Panc1 (cell line): ENCODE measurements at regions not wholly inside any gene's neighbourhood (a gene's known extent, or its start where the extent isn't known, plus 50 kb on each side); places are given as distances from the start of the nearest gene placed in this dataset.

Source experiments
- ATAC-seq: fragments of 200-7000 bp; cut with Tn5 transposase; 2 replicates; pipeline ENCODE4 v1.9.1; 2020; ENCODE audit warnings: mild to moderate bottlenecking, moderate library complexity
- BruUV-seq: library from RNA; stranded (reverse); fragments of 400-500 nt; replicated peaks from 2 replicates; lab custom pipeline; 2021; lab: Mats Ljungman, UMichigan
- CTCF ChIA-PET: fragments of 300-600 bp; sonication (Branson Sonifier 250); formaldehyde crosslinking; loops from one replicate; lab custom pipeline; 2022; ENCODE audit warnings: antibody characterized with exemption; lab: Charles Lee
- POLR2A ChIA-PET: fragments of 300-600 bp; sonication (Branson Sonifier 250); formaldehyde crosslinking; loops from one replicate; lab custom pipeline; 2022; ENCODE audit warnings: antibody characterized with exemption; lab: Charles Lee
- DNase-seq: peaks from one replicate; pipeline ENCODE4 v3.0.0-alpha.2; 2010; ENCODE audit warnings: low read depth, low spot score
- H3K27ac ChIP-seq: 2 replicates; pipeline ENCODE4 v1.5.1; 2011; ENCODE audit warnings: mild to moderate bottlenecking, low read length, inconsistent platforms
- H3K27me3 ChIP-seq: fragments of 200-500 bp; sonication (Bioruptor generic); 2 replicates; pipeline ENCODE4 v1.6.0; 2014; ENCODE audit warnings: low read length, inconsistent platforms; ENCODE audit not compliant: control insufficient read depth, insufficient read depth
- H3K36me3 ChIP-seq: fragments of 200-500 bp; sonication (Bioruptor generic); 2 replicates; pipeline ENCODE4 v1.5.1; 2014; ENCODE audit warnings: inconsistent platforms, mild to moderate bottlenecking, low read length, moderate library complexity; ENCODE audit not compliant: control insufficient read depth, insufficient read depth
- H3K4me1 ChIP-seq: 2 replicates; pipeline ENCODE4 v1.5.1; 2011; ENCODE audit warnings: inconsistent platforms, mild to moderate bottlenecking, low read length, moderate library complexity; ENCODE audit not compliant: control insufficient read depth, insufficient read depth
- H3K4me3 ChIP-seq, 2 experiments: 2 replicates each; pipeline ENCODE4 v1.5.1; 2011 to 2012; ENCODE audit warnings: low read depth in 2 of 2, low read length in 2 of 2, mild to moderate bottlenecking in 2 of 2, inconsistent platforms in 1 of 2, moderate library complexity in 1 of 2
- H3K9me3 ChIP-seq: fragments of 200-500 bp; sonication (Bioruptor generic); 2 replicates; pipeline ENCODE4 v1.5.1; 2014; ENCODE audit warnings: low read depth, mild to moderate bottlenecking, inconsistent platforms, low read length, moderate library complexity; ENCODE audit not compliant: control insufficient read depth, insufficient read depth
- POLR2AphosphoS5 ChIP-seq: IDR thresholded peaks from 2 replicates; pipeline ENCODE4 v1.6.1; 2012; ENCODE audit warnings: mild to moderate bottlenecking, low read depth, low read length, moderate library complexity
- SIN3A ChIP-seq: IDR thresholded peaks from 2 replicates; pipeline ENCODE4 v1.6.1; 2012; ENCODE audit warnings: low read depth, mild to moderate bottlenecking, low read length, moderate library complexity, borderline replicate concordance; ENCODE audit not compliant: insufficient read depth
- TCF7L2 ChIP-seq: IDR thresholded peaks from 2 replicates; pipeline ENCODE4 v1.6.1; 2011; ENCODE audit warnings: mild to moderate bottlenecking, low read depth, low read length, inconsistent platforms
- in situ Hi-C: cut with HindIII; loops from 2 replicates; pipeline ENCODE4 v1.10.0; 2016; ENCODE audit warnings: low sequenced_read_pairs, low pct_unique_long_range_greater_than_20kb
- intact Hi-C: fragments of 100-400 bp; cut with micrococcal nuclease; formaldehyde crosslinking; loops from one replicate; pipeline ENCODE4 v1.10.0; 2022; ENCODE audit not compliant: unreplicated experiment
- TF ChIP-seq, protein P1 (sequence below): fragments of 450-650 bp; IDR thresholded peaks from 2 replicates; pipeline ENCODE4 v1.5.1; 2017; ENCODE audit warnings: mild to moderate bottlenecking
- TF ChIP-seq, protein P2 (sequence below), 2 experiments: IDR thresholded peaks; 2 replicates each; pipeline ENCODE4 v1.6.1; 2011 to 2012; ENCODE audit warnings: low read depth in 2 of 2, control low read depth in 1 of 2, low read length in 1 of 2, mild to moderate bottlenecking in 1 of 2, moderate library complexity in 1 of 2; ENCODE audit not compliant: insufficient read depth in 1 of 2

DNA sequence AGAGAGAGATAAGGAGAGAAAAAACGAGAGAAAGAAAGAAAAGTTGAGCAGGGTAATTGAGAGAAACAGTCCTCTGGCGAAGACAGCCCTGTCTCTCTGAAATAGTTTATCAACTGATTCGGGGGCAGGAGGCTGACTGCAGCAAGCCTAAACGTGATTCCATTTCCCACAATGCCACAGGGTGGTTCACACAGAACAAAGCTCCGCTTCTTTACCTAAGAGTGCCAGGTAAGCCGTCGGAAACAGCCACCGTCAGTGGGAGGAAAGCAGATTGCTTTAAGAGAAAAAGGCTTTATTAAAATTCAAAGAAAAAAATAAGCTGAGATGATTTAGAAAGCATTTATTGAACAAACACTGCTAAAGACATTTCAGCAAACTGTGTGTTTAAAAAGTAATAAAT, 271.4 kb upstream of the POU3F3 start:
- no peak for DNase-seq
- ATAC-seq = no peak
- H3K27ac ChIP-seq = no peak overlapping the region
- in situ Hi-C loops (no loop called here), intact Hi-C loops (no loop called here)
- TF ChIP-seq, protein P1, sequence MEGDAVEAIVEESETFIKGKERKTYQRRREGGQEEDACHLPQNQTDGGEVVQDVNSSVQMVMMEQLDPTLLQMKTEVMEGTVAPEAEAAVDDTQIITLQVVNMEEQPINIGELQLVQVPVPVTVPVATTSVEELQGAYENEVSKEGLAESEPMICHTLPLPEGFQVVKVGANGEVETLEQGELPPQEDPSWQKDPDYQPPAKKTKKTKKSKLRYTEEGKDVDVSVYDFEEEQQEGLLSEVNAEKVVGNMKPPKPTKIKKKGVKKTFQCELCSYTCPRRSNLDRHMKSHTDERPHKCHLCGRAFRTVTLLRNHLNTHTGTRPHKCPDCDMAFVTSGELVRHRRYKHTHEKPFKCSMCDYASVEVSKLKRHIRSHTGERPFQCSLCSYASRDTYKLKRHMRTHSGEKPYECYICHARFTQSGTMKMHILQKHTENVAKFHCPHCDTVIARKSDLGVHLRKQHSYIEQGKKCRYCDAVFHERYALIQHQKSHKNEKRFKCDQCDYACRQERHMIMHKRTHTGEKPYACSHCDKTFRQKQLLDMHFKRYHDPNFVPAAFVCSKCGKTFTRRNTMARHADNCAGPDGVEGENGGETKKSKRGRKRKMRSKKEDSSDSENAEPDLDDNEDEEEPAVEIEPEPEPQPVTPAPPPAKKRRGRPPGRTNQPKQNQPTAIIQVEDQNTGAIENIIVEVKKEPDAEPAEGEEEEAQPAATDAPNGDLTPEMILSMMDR = no peak
- TF ChIP-seq POLR2AphosphoS5 (no peak), SIN3A (no peak), TCF7L2 (no peak)
- TF ChIP-seq, protein P2, sequence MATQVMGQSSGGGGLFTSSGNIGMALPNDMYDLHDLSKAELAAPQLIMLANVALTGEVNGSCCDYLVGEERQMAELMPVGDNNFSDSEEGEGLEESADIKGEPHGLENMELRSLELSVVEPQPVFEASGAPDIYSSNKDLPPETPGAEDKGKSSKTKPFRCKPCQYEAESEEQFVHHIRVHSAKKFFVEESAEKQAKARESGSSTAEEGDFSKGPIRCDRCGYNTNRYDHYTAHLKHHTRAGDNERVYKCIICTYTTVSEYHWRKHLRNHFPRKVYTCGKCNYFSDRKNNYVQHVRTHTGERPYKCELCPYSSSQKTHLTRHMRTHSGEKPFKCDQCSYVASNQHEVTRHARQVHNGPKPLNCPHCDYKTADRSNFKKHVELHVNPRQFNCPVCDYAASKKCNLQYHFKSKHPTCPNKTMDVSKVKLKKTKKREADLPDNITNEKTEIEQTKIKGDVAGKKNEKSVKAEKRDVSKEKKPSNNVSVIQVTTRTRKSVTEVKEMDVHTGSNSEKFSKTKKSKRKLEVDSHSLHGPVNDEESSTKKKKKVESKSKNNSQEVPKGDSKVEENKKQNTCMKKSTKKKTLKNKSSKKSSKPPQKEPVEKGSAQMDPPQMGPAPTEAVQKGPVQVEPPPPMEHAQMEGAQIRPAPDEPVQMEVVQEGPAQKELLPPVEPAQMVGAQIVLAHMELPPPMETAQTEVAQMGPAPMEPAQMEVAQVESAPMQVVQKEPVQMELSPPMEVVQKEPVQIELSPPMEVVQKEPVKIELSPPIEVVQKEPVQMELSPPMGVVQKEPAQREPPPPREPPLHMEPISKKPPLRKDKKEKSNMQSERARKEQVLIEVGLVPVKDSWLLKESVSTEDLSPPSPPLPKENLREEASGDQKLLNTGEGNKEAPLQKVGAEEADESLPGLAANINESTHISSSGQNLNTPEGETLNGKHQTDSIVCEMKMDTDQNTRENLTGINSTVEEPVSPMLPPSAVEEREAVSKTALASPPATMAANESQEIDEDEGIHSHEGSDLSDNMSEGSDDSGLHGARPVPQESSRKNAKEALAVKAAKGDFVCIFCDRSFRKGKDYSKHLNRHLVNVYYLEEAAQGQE (IDR thresholded peaks at IDR 0.05; ENCODE audit: insufficient read depth in 1 of 2, low read depth in 2 of 2, low read length in 1 of 2) = no peak
- H3K4me1 ChIP-seq = no peaks in the 10 kb centered on the region
- H3K36me3 ChIP-seq = no peaks in the 10 kb centered on the region
- H3K27me3 ChIP-seq = peaks cover 3% of the 10 kb centered on the region
- H3K4me3 ChIP-seq = no peak overlapping the region
- POLR2A ChIA-PET = no interaction called here
- BruUV-seq = no TSS peak
- CTCF ChIA-PET = no interaction called here
- no peaks in the 10 kb centered on the region for H3K9me3 ChIP-seq

DNA sequence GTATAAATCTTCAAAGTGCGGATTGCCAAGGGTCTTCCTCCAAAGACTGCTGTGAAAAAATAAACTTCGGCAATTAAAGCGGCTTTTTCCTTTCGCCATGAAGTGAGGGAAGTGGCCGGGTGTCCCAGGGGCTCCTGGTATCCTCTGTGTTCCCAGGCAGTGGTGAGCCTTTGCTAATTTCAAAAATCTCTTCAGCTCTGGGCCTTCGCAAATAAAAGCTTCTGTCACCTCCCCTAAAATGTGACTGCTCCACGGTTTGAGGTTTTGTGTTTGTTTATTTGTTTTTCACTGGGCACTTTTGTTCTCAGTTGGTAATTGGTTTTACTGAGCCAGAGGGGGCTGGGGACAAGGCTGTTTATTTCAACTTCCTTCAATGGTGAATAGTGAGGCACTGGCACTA, 270.1 kb upstream of the POU3F3 start:
- Histone ChIP-seq H3K27me3 (peaks cover 3% of the 10 kb centered on the region), H3K36me3 (no peaks in the 10 kb centered on the region), H3K9me3 (no peaks in the 10 kb centered on the region), H3K27ac (no peak overlapping the region), H3K4me1 (no peaks in the 10 kb centered on the region), H3K4me3 (no peak overlapping the region)
- CTCF ChIA-PET = no interaction called here
- intact Hi-C loops = no loop called here
- ATAC-seq (no peak), DNase-seq (no peak)
- in situ Hi-C loops = no loop called here
- no TSS peak for BruUV-seq
- POLR2A ChIA-PET = no interaction called here
- TF ChIP-seq, protein P1 = no peak
- TF ChIP-seq SIN3A (no peak), TCF7L2 (no peak), POLR2AphosphoS5 (no peak)
- TF ChIP-seq, protein P2 (IDR thresholded peaks at IDR 0.05; ENCODE audit: insufficient read depth in 1 of 2, low read depth in 2 of 2, low read length in 1 of 2) = no peak
